Smooth muscle cell of the brain vasculature (primary cell): ENCODE measurements at regions not wholly inside any gene's neighbourhood (a gene's known extent, or its start where the extent isn't known, plus 50 kb on each side); places are given as distances from the start of the nearest gene placed in this dataset.
A peak's percentile ranks its signal among the peaks of the same experiment; 100 is the strongest.

Experiments used
- DNase-seq: peaks from one replicate; pipeline ENCODE4 v3.0.0-alpha.2; 2012; ENCODE audit warnings: low read depth, low spot score

GRCh38 chr4:149928507-149928906 lies 112.9 kb upstream of the IQCM start:
- DNase-seq: no peak

- no peak for DNase-seq
These were observed 115.8 kb upstream of the IQCM start for GRCh38 chr4:149931431-149931830.

GRCh38 chr4:149932188-149932587 lies 116.5 kb upstream of the IQCM start:
- DNase-seq: no peak

- no peak for DNase-seq
These were observed 117.5 kb upstream of the IQCM start for GRCh38 chr4:149933120-149933519.

- no peak for DNase-seq
These were observed 118.2 kb upstream of the IQCM start for GRCh38 chr4:149933883-149934282.

GRCh38 chr4:149949381-149949780 lies 128.9 kb upstream of the DCLK2 start:
- no peak for DNase-seq

GRCh38 chr4:149951152-149951900 lies 126.9 kb upstream of the DCLK2 start:
- DNase-seq: no peak

- DNase-seq: no peak
These were observed 126.1 kb upstream of the DCLK2 start for GRCh38 chr4:149952101-149952500.

GRCh38 chr4:149952716-149953115 lies 125.5 kb upstream of the DCLK2 start:
- DNase-seq: no peak

GRCh38 chr4:149955780-149956390 lies 122.4 kb upstream of the DCLK2 start:
- DNase-seq: no peak

- no peak for DNase-seq
These were observed 121.6 kb upstream of the DCLK2 start for GRCh38 chr4:149956678-149957077.

- peak; percentile 9 for DNase-seq
These were observed 116.2 kb upstream of the DCLK2 start for GRCh38 chr4:149961876-149962597.

- no peak for DNase-seq
These were observed 114.0 kb upstream of the DCLK2 start for GRCh38 chr4:149964001-149964796.

GRCh38 chr4:149965206-149965605 lies 113.0 kb upstream of the DCLK2 start:
- DNase-seq: no peak

- no peak for DNase-seq
These were observed 105.8 kb upstream of the DCLK2 start for GRCh38 chr4:149972407-149972806.

GRCh38 chr4:149973181-149973580 lies 105.1 kb upstream of the DCLK2 start:
- no peak for DNase-seq

GRCh38 chr4:149975172-149975571 lies 103.1 kb upstream of the DCLK2 start:
- DNase-seq: no peak

- no peak for DNase-seq
These were observed 98.0 kb upstream of the DCLK2 start for GRCh38 chr4:149980121-149980682.

- DNase-seq: peak; percentile 44
These were observed 97.3 kb upstream of the DCLK2 start for GRCh38 chr4:149980941-149981340.

GRCh38 chr4:149983401-149983800 lies 94.8 kb upstream of the DCLK2 start:
- no peak for DNase-seq

GRCh38 chr4:149983931-149984330 lies 94.3 kb upstream of the DCLK2 start:
- no peak for DNase-seq

- DNase-seq: no peak
These were observed 92.3 kb upstream of the DCLK2 start for GRCh38 chr4:149985981-149986380.
